HEK293 (cell line): ENCODE measurements at regions not wholly inside any gene's neighbourhood (a gene's known extent, or its start where the extent isn't known, plus 50 kb on each side); places are given as distances from the start of the nearest gene placed in this dataset.

Source experiments
- BCL11A ChIP-seq: fragments of 450-650 bp; formaldehyde crosslinking; IDR thresholded peaks from 2 replicates; pipeline ENCODE4 v1.5.1; 2016; ENCODE audit warnings: low read depth, missing biosample characterization, missing genetic modification characterization
- KLF9 ChIP-seq: fragments of 450-650 bp; formaldehyde crosslinking; IDR thresholded peaks from 2 replicates; pipeline ENCODE4 v1.5.1; 2016; ENCODE audit warnings: missing biosample characterization, missing genetic modification characterization, low read depth
- MEIS1 ChIP-seq: sonication (generic); formaldehyde crosslinking; IDR thresholded peaks from 2 replicates; pipeline ENCODE4 v1.8.1; 2022; ENCODE audit warnings: missing genetic modification reagents, mild to moderate bottlenecking, borderline replicate concordance
- MZF1 ChIP-seq: fragments of 450-650 bp; formaldehyde crosslinking; IDR thresholded peaks from 2 replicates; pipeline ENCODE4 v1.5.1; 2017; ENCODE audit warnings: missing biosample characterization, missing genetic modification characterization, borderline replicate concordance
- PRDM4 ChIP-seq: fragments of 450-650 bp; formaldehyde crosslinking; IDR thresholded peaks from 2 replicates; pipeline ENCODE4 v1.5.1; 2017; ENCODE audit warnings: missing biosample characterization, missing genetic modification characterization
- PRDM6 ChIP-seq: fragments of 450-650 bp; formaldehyde crosslinking; IDR thresholded peaks from 2 replicates; pipeline ENCODE4 v1.5.1; 2017; ENCODE audit warnings: missing biosample characterization, missing genetic modification characterization
- SETDB1 ChIP-seq: IDR thresholded peaks from one replicate; pipeline ENCODE4 v1.6.1; 2017; ENCODE audit warnings: mild to moderate bottlenecking, low read length, moderate library complexity, mixed read lengths; ENCODE audit not compliant: insufficient read length
- SP7 ChIP-seq: fragments of 450-650 bp; formaldehyde crosslinking; IDR thresholded peaks from 2 replicates; pipeline ENCODE4 v1.5.1; 2016; ENCODE audit warnings: missing biosample characterization, missing genetic modification characterization
- YY1 ChIP-seq: fragments of 450-650 bp; formaldehyde crosslinking; IDR thresholded peaks from 2 replicates; pipeline ENCODE4 v1.5.1; 2018; ENCODE audit warnings: missing biosample characterization, missing genetic modification characterization
- YY2 ChIP-seq: fragments of 450-650 bp; formaldehyde crosslinking; IDR thresholded peaks from 2 replicates; pipeline ENCODE4 v1.5.1; 2016; ENCODE audit warnings: missing biosample characterization, missing genetic modification characterization
- ZBTB20 ChIP-seq: fragments of 450-650 bp; formaldehyde crosslinking; IDR thresholded peaks from 2 replicates; pipeline ENCODE4 v1.5.1; 2016; ENCODE audit warnings: missing biosample characterization, missing genetic modification characterization
- ZBTB26 ChIP-seq: fragments of 450-650 bp; formaldehyde crosslinking; optimal IDR thresholded peaks from 2 replicates; pipeline ENCODE3; 2016; ENCODE audit warnings: missing biosample characterization, mild to moderate bottlenecking, missing genetic modification characterization
- ZBTB8A ChIP-seq: fragments of 450-650 bp; formaldehyde crosslinking; IDR thresholded peaks from 2 replicates; pipeline ENCODE4 v1.5.1; 2016; ENCODE audit warnings: missing biosample characterization, missing genetic modification characterization
- ZIC2 ChIP-seq: fragments of 450-650 bp; formaldehyde crosslinking; IDR thresholded peaks from 2 replicates; pipeline ENCODE4 v1.5.1; 2016; ENCODE audit warnings: missing biosample characterization, missing genetic modification characterization
- ZNF112 ChIP-seq: fragments of 450-650 bp; formaldehyde crosslinking; IDR thresholded peaks from 2 replicates; pipeline ENCODE4 v1.5.0; 2017; ENCODE audit warnings: missing biosample characterization, missing genetic modification characterization
- ZNF138 ChIP-seq: fragments of 450-650 bp; formaldehyde crosslinking; IDR thresholded peaks from 2 replicates; pipeline ENCODE4 v1.5.1; 2016; ENCODE audit warnings: missing biosample characterization, missing genetic modification characterization, borderline replicate concordance
- ZNF223 ChIP-seq: fragments of 450-650 bp; formaldehyde crosslinking; IDR thresholded peaks from 2 replicates; pipeline ENCODE4 v1.5.1; 2016; ENCODE audit warnings: missing biosample characterization, missing genetic modification characterization
- ZNF266 ChIP-seq: fragments of 450-650 bp; formaldehyde crosslinking; IDR thresholded peaks from 2 replicates; pipeline ENCODE4 v1.5.1; 2016; ENCODE audit warnings: missing biosample characterization, missing genetic modification characterization, low read depth
- ZNF302 ChIP-seq: fragments of 450-650 bp; formaldehyde crosslinking; IDR thresholded peaks from 2 replicates; pipeline ENCODE4 v1.5.1; 2016; ENCODE audit warnings: missing biosample characterization, missing genetic modification characterization, low read depth
- ZNF311 ChIP-seq: fragments of 450-650 bp; formaldehyde crosslinking; IDR thresholded peaks from 2 replicates; pipeline ENCODE4 v1.5.1; 2017; ENCODE audit warnings: missing biosample characterization, missing genetic modification characterization, borderline replicate concordance
- ZNF335 ChIP-seq: fragments of 450-650 bp; formaldehyde crosslinking; conservative IDR thresholded peaks from 2 replicates; pipeline ENCODE4 v1.5.1; 2016; ENCODE audit warnings: missing biosample characterization, missing genetic modification characterization
- ZNF394 ChIP-seq: fragments of 450-650 bp; formaldehyde crosslinking; IDR thresholded peaks from 2 replicates; pipeline ENCODE4 v1.5.1; 2016; ENCODE audit warnings: missing biosample characterization, missing genetic modification characterization, mild to moderate bottlenecking, moderate library complexity, borderline replicate concordance
- ZNF518A ChIP-seq: fragments of 450-650 bp; formaldehyde crosslinking; conservative IDR thresholded peaks from 2 replicates; pipeline ENCODE4 v1.5.1; 2016; ENCODE audit warnings: low read depth, missing biosample characterization, missing genetic modification characterization
- ZNF600 ChIP-seq: fragments of 450-650 bp; formaldehyde crosslinking; IDR thresholded peaks from 2 replicates; pipeline ENCODE4 v1.5.1; 2016; ENCODE audit warnings: missing biosample characterization, missing genetic modification characterization
- ZNF660 ChIP-seq: fragments of 450-650 bp; IDR thresholded peaks from 2 replicates; pipeline ENCODE4 v1.5.1; 2018; ENCODE audit warnings: missing biosample characterization, mild to moderate bottlenecking, missing genetic modification characterization
- ZNF791 ChIP-seq: fragments of 450-650 bp; formaldehyde crosslinking; IDR thresholded peaks from 2 replicates; pipeline ENCODE4 v1.5.1; 2016; ENCODE audit warnings: missing biosample characterization, missing genetic modification characterization
- ZXDB ChIP-seq: fragments of 450-650 bp; formaldehyde crosslinking; IDR thresholded peaks from 2 replicates; pipeline ENCODE4 v1.5.1; 2016; ENCODE audit warnings: missing biosample characterization, missing genetic modification characterization
- TF ChIP-seq, protein P1 (sequence below): fragments of 450-650 bp; formaldehyde crosslinking; IDR thresholded peaks from 2 replicates; pipeline ENCODE4 v1.5.1; 2016; ENCODE audit warnings: missing biosample characterization, missing genetic modification characterization

- TF ChIP-seq ZNF138 (tag by site-specific recombination) (no peak), ZIC2 (peak; percentile 75), ZNF302 (no peak), KLF9 (tag by site-specific recombination) (peak; percentile 29; the same call in 1 of the 2 replicates), ZNF112 (no peak), PRDM6 (tag by site-specific recombination) (no peak), ZNF600 (tag by site-specific recombination) (peak; percentile 98), ZNF791 (tag by site-specific recombination) (no peak), YY2 (peak; percentile 67; the same call in 1 of the 2 replicates), ZNF311 (tag by site-specific recombination) (no peak), ZXDB (peak; percentile 96), ZBTB8A (peak; percentile 99), BCL11A (tag by site-specific recombination) (peak; percentile 99), ZNF266 (no peak), MEIS1 (CRISPR knock-in tag) (no peak), ZNF394 (tag by site-specific recombination) (peak; percentile 85), MZF1 (peak; percentile 90), SP7 (tag by site-specific recombination) (peak; percentile 91), ZNF335 (tag by site-specific recombination) (peak; percentile 66), SETDB1 (no peak), ZBTB20 (tag by site-specific recombination) (peak; percentile 94), ZNF660 (peak; percentile 98), ZNF223 (no peak), PRDM4 (tag by site-specific recombination) (peak; percentile 98), ZNF518A (tag by site-specific recombination) (0 out of 2 replicates have a peak, but pooled peaks have one; percentile 30), ZBTB26 (tag by site-specific recombination) (peak; percentile 32), YY1 (tag by site-specific recombination) (peak; percentile 55)
- TF ChIP-seq, protein P1, sequence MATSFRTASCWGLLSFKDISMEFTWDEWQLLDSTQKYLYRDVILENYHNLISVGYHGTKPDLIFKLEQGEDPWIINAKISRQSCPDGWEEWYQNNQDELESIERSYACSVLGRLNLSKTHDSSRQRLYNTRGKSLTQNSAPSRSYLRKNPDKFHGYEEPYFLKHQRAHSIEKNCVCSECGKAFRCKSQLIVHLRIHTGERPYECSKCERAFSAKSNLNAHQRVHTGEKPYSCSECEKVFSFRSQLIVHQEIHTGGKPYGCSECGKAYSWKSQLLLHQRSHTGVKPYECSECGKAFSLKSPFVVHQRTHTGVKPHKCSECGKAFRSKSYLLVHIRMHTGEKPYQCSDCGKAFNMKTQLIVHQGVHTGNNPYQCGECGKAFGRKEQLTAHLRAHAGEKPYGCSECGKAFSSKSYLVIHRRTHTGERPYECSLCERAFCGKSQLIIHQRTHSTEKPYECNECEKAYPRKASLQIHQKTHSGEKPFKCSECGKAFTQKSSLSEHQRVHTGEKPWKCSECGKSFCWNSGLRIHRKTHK = no peak
Observed at GRCh38 chr1:148264374-148265276, 112.5 kb upstream of the NBPF11 start (continued).
